ENCODE measurements at regions not wholly inside any gene's neighbourhood (a gene's known extent, or its start where the extent isn't known, plus 50 kb on each side); places are given as distances from the start of the nearest gene placed in this dataset.

DNA sequence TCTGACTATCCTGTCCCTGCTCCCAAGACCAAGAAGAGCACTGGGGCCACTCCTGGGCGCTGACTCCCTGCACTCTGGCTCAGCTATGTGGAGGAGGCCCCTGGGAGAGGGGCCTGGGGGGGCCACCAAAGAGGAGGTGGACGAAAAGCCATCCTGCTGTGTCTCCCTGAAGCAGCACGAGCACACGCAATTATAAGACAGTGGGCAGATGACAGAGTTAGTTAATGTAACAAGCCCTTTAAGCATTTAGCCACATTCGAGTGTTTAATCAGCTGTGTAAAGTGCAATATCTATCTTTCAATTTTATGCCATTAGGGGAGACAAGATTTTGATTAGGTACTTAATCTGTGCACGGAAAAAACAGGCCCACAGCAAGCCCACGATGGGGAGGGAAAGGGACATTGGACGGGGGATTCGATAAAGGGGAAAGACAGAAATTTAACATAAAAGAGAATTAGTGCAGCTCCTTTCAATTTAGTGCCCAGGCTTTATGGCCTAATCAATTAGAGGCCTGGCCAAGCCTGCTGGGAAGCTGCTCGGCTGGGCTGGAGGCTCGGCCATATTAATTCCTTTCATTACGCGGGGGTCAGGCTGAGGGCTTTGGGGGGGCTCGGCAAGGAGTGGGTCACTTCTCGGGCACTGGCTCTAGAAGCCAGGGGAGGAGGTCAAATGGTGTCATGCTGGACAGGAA, 286.2 kb downstream of the DHX35 start:
- Histone ChIP-seq H3K4me1 (no peaks in the 10 kb centered on the region), H3K4me3 (no peak overlapping the region), H3K36me3 (no peaks in the 10 kb centered on the region), H3K27ac (no peak overlapping the region), H3K27me3 (no peaks in the 10 kb centered on the region), H3K9me3 (no peaks in the 10 kb centered on the region)
- 84% methylated on average over 15 of the region's 15 CpGs for WGBS
- DNase-seq (ENCODE audit: low spot score in 2 of 2): no peak
- TF ChIP-seq POLR2AphosphoS5 (IDR thresholded peaks at IDR 0.05): no peak
- TF ChIP-seq POLR2A (IDR thresholded peaks at IDR 0.05): no peak
- TF ChIP-seq EP300 (IDR thresholded peaks at IDR 0.05): no peak
- TF ChIP-seq, protein P1, sequence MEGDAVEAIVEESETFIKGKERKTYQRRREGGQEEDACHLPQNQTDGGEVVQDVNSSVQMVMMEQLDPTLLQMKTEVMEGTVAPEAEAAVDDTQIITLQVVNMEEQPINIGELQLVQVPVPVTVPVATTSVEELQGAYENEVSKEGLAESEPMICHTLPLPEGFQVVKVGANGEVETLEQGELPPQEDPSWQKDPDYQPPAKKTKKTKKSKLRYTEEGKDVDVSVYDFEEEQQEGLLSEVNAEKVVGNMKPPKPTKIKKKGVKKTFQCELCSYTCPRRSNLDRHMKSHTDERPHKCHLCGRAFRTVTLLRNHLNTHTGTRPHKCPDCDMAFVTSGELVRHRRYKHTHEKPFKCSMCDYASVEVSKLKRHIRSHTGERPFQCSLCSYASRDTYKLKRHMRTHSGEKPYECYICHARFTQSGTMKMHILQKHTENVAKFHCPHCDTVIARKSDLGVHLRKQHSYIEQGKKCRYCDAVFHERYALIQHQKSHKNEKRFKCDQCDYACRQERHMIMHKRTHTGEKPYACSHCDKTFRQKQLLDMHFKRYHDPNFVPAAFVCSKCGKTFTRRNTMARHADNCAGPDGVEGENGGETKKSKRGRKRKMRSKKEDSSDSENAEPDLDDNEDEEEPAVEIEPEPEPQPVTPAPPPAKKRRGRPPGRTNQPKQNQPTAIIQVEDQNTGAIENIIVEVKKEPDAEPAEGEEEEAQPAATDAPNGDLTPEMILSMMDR (IDR thresholded peaks at IDR 0.05): no peak

DNA sequence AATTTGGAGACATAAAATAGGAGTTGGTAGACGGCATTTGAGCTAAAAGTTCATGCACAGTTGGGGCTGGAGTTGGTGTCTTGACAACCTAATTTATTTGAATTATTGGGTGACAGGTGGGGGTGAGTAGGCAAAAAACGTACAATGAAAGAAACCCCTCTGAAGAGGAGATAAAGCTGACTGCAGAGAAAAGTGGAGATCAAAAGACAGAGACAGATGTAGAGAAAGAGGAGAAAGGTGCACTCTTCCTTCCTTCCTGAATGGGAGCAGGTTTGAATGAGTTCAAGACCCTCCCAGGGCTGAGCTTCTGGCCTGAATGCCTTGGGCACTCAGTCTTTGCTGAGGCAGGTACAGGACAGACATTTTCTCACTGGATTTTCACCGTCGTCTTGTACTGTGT, 284.3 kb downstream of the DHX35 start:
- 82% methylated on average over 4 of the region's 4 CpGs for WGBS
- no peak for TF ChIP-seq POLR2A (IDR thresholded peaks at IDR 0.05)
- TF ChIP-seq EP300 (IDR thresholded peaks at IDR 0.05): no peak
- TF ChIP-seq POLR2AphosphoS5 (IDR thresholded peaks at IDR 0.05): no peak
- TF ChIP-seq, protein P1 (IDR thresholded peaks at IDR 0.05): no peak

DNA sequence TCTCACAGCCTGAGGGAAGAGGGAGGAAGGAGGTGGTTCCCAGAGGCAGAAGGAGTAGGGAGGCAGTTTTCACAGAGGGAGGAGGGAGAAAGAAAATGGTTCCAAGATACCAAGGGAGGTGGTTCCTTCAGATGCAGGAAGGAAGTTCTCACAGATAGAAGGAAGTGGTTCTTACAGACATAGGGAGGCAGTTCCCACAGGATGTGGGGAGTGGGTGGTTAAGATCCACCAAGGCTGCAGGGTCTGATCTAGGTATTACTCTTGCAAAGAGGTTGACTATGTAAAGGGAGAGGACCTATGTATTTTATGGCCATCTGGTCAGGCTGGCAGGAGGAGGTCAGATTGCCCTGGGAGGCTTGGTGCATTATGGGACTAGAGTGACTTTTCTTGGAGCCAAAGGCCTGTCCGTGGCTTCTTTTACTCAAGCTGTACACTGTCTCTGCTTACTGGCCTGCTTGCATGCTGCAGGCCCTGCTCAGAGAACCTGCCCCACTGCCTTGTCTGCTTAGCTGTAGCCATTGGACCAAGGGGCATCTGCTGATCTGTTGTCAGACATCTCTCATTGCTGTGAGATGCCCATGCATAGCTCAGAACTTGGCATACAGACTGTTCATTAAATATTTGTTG, 283.7 kb downstream of the DHX35 start:
- H3K9me3 ChIP-seq: peaks cover 4% of the 10 kb centered on the region
- no peak overlapping the region for H3K4me3 ChIP-seq
- no peak for DNase-seq (ENCODE audit: low spot score in 2 of 2)
- H3K36me3 ChIP-seq: no peaks in the 10 kb centered on the region
- H3K4me1 ChIP-seq: no peaks in the 10 kb centered on the region
- TF ChIP-seq EP300 (IDR thresholded peaks at IDR 0.05): no peak
- TF ChIP-seq, protein P1 (IDR thresholded peaks at IDR 0.05): no peak
- no peak for TF ChIP-seq POLR2A (IDR thresholded peaks at IDR 0.05)
- TF ChIP-seq POLR2AphosphoS5 (IDR thresholded peaks at IDR 0.05): no peak
- 100% methylated on average over 1 of the region's 1 CpG for WGBS
- no peaks in the 10 kb centered on the region for H3K27me3 ChIP-seq
- no peak overlapping the region for H3K27ac ChIP-seq

More for the DNA sequence above, 284.3 kb downstream of the DHX35 start:
- Histone ChIP-seq H3K27me3 (no peaks in the 10 kb centered on the region), H3K4me1 (no peaks in the 10 kb centered on the region), H3K36me3 (no peaks in the 10 kb centered on the region), H3K9me3 (peaks cover 4% of the 10 kb centered on the region), H3K4me3 (no peak overlapping the region), H3K27ac (no peak overlapping the region)
- DNase-seq (ENCODE audit: low spot score in 2 of 2): no peak

DNA sequence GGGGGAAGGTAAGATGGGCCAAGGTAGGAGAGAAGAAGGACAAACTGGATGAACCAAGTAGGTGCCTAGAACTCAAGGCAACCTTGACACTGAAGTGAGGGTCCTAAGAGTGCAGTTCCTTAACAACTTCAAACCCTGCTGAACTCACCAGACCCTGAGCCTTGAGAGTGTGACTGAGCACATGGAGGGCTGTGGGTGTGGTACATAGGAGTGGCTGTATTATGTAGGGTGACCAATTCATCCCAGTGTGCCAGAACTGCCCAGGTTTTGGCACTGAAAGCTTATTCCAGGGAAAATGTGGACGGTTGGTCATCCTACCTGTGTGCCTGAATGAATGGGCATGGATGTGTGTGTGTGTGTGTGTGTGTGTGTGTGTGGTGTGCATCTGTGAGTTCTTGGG, 281.8 kb downstream of the DHX35 start:
- TF ChIP-seq EP300 (IDR thresholded peaks at IDR 0.05) (no peak), POLR2A (IDR thresholded peaks at IDR 0.05) (no peak), POLR2AphosphoS5 (IDR thresholded peaks at IDR 0.05) (no peak)
- TF ChIP-seq, protein P1 (IDR thresholded peaks at IDR 0.05): no peak
- H3K4me1 ChIP-seq: no peaks in the 10 kb centered on the region
- peaks cover 4% of the 10 kb centered on the region for H3K9me3 ChIP-seq
- H3K27me3 ChIP-seq: no peaks in the 10 kb centered on the region
- no peak overlapping the region for H3K27ac ChIP-seq
- H3K36me3 ChIP-seq: no peaks in the 10 kb centered on the region
- WGBS: 100% methylated on average over 1 of the region's 1 CpG
- no peak for DNase-seq (ENCODE audit: low spot score in 2 of 2)
- no peak overlapping the region for H3K4me3 ChIP-seq

DNA sequence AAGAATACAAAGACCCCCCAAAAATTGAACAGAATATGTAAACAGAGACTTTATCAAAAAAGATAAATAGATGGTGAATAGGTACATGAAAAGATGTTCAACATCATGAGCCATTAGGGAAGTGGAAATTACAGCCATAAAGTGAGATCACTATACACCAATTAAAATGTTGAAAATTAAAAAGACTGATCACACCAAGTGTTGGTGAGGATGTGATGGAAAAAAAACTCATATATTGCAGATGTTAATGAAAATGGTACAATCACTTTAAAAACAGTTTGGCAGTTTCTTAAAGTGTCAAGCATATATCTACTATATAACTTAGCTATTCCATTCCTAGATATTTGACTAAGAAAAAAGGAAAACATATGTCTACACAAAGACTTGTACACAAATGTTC, 280.5 kb downstream of the DHX35 start:
- H3K4me3 ChIP-seq: no peak overlapping the region
- no peak for DNase-seq (ENCODE audit: low spot score in 2 of 2)
- no peaks in the 10 kb centered on the region for H3K4me1 ChIP-seq
- H3K27me3 ChIP-seq: no peaks in the 10 kb centered on the region
- TF ChIP-seq, protein P1 (IDR thresholded peaks at IDR 0.05): no peak
- TF ChIP-seq POLR2AphosphoS5 (IDR thresholded peaks at IDR 0.05) (no peak), EP300 (IDR thresholded peaks at IDR 0.05) (no peak)
- H3K27ac ChIP-seq: no peak overlapping the region
- peaks cover 4% of the 10 kb centered on the region for H3K9me3 ChIP-seq
- H3K36me3 ChIP-seq: no peaks in the 10 kb centered on the region
